HAP-1 (cell line): ENCODE measurements at regions not wholly inside any gene's neighbourhood (a gene's known extent, or its start where the extent isn't known, plus 50 kb on each side); places are given as distances from the start of the nearest gene placed in this dataset.

ENCODE experiments used
- DNase-seq, 2 experiments: peaks; one replicate each; pipeline ENCODE4 v3.0.0-alpha.2; 2016 to 2020; ENCODE audit warnings: low spot score in 2 of 2
- H3K27me3 ChIP-seq: fragments of 250-450 bp; sonication (Bioruptor Pico); 2 replicates; pipeline ENCODE4 v1.5.1; 2020; ENCODE audit warnings: low read depth, mild to moderate bottlenecking, moderate library complexity
- H3K36me3 ChIP-seq: fragments of 250-450 bp; sonication (Bioruptor Pico); replicated peaks from 2 replicates; pipeline ENCODE4 v1.5.1; 2020; ENCODE audit warnings: mild to moderate bottlenecking
- H3K4me1 ChIP-seq: fragments of 250-450 bp; sonication (Bioruptor Pico); 2 replicates; pipeline ENCODE4 v1.5.1; 2020; ENCODE audit warnings: mild to moderate bottlenecking
- H3K4me3 ChIP-seq: fragments of 250-450 bp; sonication (Bioruptor Pico); 2 replicates; pipeline ENCODE4 v1.5.1; 2020; ENCODE audit warnings: mild to moderate bottlenecking, moderate library complexity
- H3K9me3 ChIP-seq: fragments of 250-450 bp; sonication (Bioruptor Pico); 2 replicates; pipeline ENCODE4 v1.5.1; 2020; ENCODE audit warnings: mild to moderate bottlenecking, moderate library complexity
- in situ Hi-C: fragments of 300-500 bp; cut with MboI; formaldehyde crosslinking; loops from 3 replicates; pipeline ENCODE4 v1.14.3; 2020; ENCODE audit warnings: low sequenced_read_pairs, inconsistent platforms, mixed read lengths

- Histone ChIP-seq H3K4me1 (no peaks in the 10 kb centered on the region), H3K27me3 (no peaks in the 10 kb centered on the region), H3K4me3 (no peak overlapping the region), H3K9me3 (no peaks in the 10 kb centered on the region), H3K36me3 (no peaks in the 10 kb centered on the region)
- in situ Hi-C loops = no loop called here
- peak; percentile 12 to 54 for DNase-seq
Measured at GRCh38 chr17:52383493-52384100, 225.1 kb upstream of the CA10 start.

DNA sequence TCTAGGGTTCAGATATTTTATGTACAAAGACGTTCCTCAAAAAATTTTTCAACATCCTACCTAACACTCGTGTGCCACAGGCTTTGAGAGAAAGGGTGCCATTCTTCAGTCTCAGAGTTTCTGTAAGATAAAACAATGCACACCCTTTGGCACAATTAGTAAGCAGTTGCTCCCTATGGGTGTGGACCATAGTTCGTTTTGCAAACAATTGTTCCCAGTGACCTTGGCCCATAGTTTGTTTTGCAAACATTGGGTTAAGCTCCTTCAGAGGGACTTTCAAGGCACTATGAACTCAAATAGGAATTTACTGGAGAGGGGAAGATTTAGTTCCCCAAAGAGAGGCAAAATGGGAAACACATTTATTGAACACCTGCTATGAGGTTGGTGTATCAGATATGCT is 220.3 kb upstream of the CA10 start:
- H3K27me3 ChIP-seq = no peaks in the 10 kb centered on the region
- DNase-seq = no peak
- H3K9me3 ChIP-seq = no peaks in the 10 kb centered on the region; the same call in 1 of the 2 replicates
- in situ Hi-C loops = no loop called here
- no peak overlapping the region for H3K4me3 ChIP-seq
- H3K36me3 ChIP-seq = no peaks in the 10 kb centered on the region
- H3K4me1 ChIP-seq = no peaks in the 10 kb centered on the region

DNA sequence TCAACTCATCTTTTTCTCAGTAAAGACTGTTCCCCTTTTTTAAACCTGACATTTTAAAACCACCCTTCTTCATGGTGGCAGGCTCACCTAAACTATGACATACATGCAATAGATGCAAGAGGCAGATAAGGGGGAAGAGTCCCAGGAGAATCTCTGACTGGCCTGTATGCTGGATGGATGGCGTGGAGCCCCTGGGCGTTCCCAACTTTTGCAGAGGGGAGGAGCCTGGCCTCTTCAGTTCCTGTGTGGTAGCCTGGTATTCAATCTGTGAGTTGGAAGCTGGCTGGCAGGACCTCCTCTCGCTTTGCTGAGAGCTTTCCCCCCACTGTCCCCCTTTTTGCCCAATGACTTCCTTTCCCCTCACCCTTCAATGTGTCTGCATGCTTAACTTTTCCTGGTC is 217.6 kb upstream of the CA10 start:
- in situ Hi-C loops = no loop called here
- Histone ChIP-seq H3K27me3 (no peaks in the 10 kb centered on the region), H3K4me3 (no peak overlapping the region), H3K36me3 (no peaks in the 10 kb centered on the region), H3K4me1 (no peaks in the 10 kb centered on the region), H3K9me3 (no peaks in the 10 kb centered on the region; the same call in 1 of the 2 replicates)
- no peak for DNase-seq

DNA sequence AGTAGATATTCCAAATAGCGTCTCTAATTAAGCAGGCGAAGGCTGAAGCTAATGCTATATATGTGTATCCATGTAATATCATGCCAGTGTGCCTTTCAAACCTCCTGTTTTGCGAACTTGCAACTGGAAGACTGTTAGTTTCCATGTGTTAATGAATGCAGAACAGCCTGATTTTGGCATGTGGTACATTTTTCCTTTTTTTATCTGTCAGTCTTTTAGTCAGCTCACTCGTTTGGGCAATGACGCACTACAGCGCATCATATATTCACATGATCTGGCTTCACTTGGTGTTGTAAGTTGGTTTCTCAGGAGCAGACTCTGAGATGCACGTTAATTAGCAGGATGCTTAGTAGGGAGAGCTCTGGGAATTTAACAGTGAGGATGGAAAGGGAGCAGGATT is 210.4 kb upstream of the CA10 start:
- in situ Hi-C loops = no loop called here
- H3K9me3 ChIP-seq = no peaks in the 10 kb centered on the region; the same call in 1 of the 2 replicates
- H3K4me3 ChIP-seq = no peak overlapping the region
- H3K27me3 ChIP-seq = no peaks in the 10 kb centered on the region
- H3K36me3 ChIP-seq = no peaks in the 10 kb centered on the region
- H3K4me1 ChIP-seq = no peaks in the 10 kb centered on the region
- DNase-seq = no peak

GRCh38 chr17:52357854-52358253 is 199.3 kb upstream of the CA10 start:
- no peaks in the 10 kb centered on the region for H3K27me3 ChIP-seq
- DNase-seq = no peak
- no peaks in the 10 kb centered on the region for H3K9me3 ChIP-seq
- in situ Hi-C loops = no loop called here
- no peak overlapping the region for H3K4me3 ChIP-seq
- no peaks in the 10 kb centered on the region for H3K4me1 ChIP-seq
- no peaks in the 10 kb centered on the region for H3K36me3 ChIP-seq

DNA sequence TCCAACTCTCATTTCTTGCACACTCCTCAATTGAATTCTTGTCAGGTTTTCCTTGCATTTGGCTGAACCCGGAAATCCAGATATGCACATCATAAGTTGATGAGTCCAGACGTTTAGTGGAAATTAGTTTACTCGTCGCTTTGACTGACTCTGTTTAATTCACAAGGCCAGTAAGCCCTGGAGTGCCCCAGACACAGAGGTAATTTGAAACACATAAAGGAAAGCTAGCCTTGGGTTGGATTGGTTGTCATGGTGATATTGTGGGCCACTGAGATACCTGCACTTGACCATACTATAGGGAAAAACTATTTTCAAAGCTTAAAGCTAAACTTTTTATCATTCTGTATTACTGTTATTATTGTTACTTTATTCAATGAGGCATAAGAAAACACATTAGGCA is 178.3 kb upstream of the CA10 start:
- no peak overlapping the region for H3K4me3 ChIP-seq
- H3K9me3 ChIP-seq = no peaks in the 10 kb centered on the region
- in situ Hi-C loops = no loop called here
- H3K36me3 ChIP-seq = no peaks in the 10 kb centered on the region
- no peak for DNase-seq
- no peaks in the 10 kb centered on the region for H3K4me1 ChIP-seq
- H3K27me3 ChIP-seq = no peaks in the 10 kb centered on the region

DNA sequence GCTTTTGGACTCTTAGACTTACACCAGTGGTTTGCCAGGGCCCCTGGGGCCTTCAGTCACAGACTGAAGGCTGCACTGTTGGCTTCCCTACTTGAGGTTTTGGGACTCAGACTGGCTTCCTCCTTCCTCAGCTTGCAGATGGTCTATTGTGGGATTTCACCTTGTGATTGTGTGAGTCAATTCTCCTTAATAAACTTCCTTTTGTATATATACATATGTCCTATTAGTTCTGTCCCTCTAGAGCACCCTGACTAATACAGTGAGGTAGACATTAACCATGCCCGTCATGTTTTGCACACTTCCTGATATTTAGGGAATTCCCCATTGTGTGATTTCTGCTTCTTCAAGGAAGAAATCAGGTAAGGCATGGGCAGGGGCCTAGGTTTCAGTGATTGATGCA is 147.8 kb upstream of the CA10 start:
- DNase-seq = no peak
- Histone ChIP-seq H3K27me3 (no peaks in the 10 kb centered on the region), H3K4me1 (no peaks in the 10 kb centered on the region), H3K9me3 (no peaks in the 10 kb centered on the region), H3K36me3 (no peaks in the 10 kb centered on the region), H3K4me3 (no peak overlapping the region)
- in situ Hi-C loops = no loop called here

GRCh38 chr17:52298881-52299280 is 140.4 kb upstream of the CA10 start:
- no peaks in the 10 kb centered on the region for H3K9me3 ChIP-seq
- no peaks in the 10 kb centered on the region for H3K36me3 ChIP-seq
- no peak overlapping the region for H3K4me3 ChIP-seq
- DNase-seq = no peak
- no peaks in the 10 kb centered on the region for H3K4me1 ChIP-seq
- in situ Hi-C loops = no loop called here
- no peaks in the 10 kb centered on the region for H3K27me3 ChIP-seq

GRCh38 chr17:52297230-52298010 is 138.9 kb upstream of the CA10 start:
- Histone ChIP-seq H3K4me3 (no peak overlapping the region), H3K27me3 (no peaks in the 10 kb centered on the region), H3K4me1 (no peaks in the 10 kb centered on the region), H3K9me3 (no peaks in the 10 kb centered on the region), H3K36me3 (no peaks in the 10 kb centered on the region)
- in situ Hi-C loops = no loop called here
- DNase-seq = no peak

DNA sequence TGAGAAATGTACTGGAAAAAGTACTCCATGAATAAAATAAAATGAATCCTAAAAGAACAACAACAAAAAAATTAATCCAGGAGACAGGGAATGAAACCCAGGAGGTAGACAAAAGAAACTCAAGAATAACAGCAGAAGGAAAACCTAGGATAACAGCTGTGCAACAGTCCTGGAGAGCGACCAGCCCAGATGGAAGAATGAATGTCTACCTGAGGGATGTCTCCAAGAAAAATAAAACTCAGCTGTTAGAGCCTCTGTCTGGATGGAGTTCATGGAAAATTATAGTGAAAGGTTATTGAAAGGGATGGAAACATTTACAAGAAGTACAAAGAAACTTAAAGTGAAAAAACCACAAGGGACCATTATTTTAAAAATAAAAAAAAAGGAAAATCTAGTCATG is 135.8 kb upstream of the CA10 start:
- Histone ChIP-seq H3K9me3 (no peaks in the 10 kb centered on the region), H3K27me3 (no peaks in the 10 kb centered on the region), H3K4me3 (no peak overlapping the region), H3K36me3 (no peaks in the 10 kb centered on the region), H3K4me1 (no peaks in the 10 kb centered on the region)
- no peak for DNase-seq
- in situ Hi-C loops = no loop called here

DNA sequence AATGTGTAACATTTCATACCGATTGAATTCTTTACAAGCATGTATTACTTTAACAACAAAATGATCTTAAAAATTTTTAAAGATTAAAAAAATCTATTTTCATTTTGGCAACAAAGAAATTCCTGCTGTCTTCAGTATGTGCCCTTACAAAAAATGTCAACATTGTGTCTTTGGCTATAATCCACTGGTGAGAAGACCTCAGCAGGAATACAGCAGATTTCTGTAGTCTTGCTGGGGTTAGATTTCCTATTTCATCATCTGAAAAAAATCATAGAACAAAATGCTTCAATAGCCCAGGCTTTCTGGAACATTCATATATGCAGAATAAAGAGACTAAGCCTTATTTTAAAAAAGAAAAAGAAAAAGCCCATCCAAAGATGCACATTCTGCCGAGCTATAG is 129.1 kb upstream of the CA10 start:
- H3K4me1 ChIP-seq = no peaks in the 10 kb centered on the region
- H3K4me3 ChIP-seq = no peak overlapping the region
- no peaks in the 10 kb centered on the region for H3K9me3 ChIP-seq
- no peaks in the 10 kb centered on the region for H3K27me3 ChIP-seq
- H3K36me3 ChIP-seq = no peaks in the 10 kb centered on the region
- in situ Hi-C loops = no loop called here
- no peak for DNase-seq

DNA sequence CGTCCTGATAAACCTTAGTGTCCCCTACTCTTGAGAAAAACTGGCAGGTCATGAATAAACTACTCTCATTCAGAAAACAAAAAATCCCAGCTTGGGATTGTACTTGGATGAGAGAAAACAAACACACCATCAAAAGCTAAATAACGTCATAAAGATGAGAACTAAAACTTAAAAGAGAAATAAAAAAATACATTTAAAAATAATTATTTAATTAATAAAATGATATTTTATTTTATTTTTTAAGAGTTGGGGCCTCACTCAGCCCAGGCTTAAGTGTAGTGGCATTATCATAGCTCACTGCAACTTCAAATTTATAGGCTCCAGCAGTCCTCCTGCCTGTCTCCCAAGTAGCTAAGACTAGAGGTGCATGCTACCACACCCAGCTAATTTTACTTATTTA is 125.4 kb upstream of the CA10 start:
- Histone ChIP-seq H3K36me3 (no peaks in the 10 kb centered on the region), H3K9me3 (no peaks in the 10 kb centered on the region), H3K4me3 (no peak overlapping the region), H3K4me1 (no peaks in the 10 kb centered on the region), H3K27me3 (no peaks in the 10 kb centered on the region)
- in situ Hi-C loops = no loop called here
- DNase-seq = no peak

GRCh38 chr17:52276381-52277008 is 118.0 kb upstream of the CA10 start:
- Histone ChIP-seq H3K9me3 (no peaks in the 10 kb centered on the region), H3K4me1 (no peaks in the 10 kb centered on the region), H3K4me3 (no peak overlapping the region)

GRCh38 chr17:52271781-52272180 is 113.3 kb upstream of the CA10 start:
- no peaks in the 10 kb centered on the region for H3K9me3 ChIP-seq
- in situ Hi-C loops = no loop called here
- H3K4me3 ChIP-seq = no peak overlapping the region
- no peak for DNase-seq
- no peaks in the 10 kb centered on the region for H3K27me3 ChIP-seq
- no peaks in the 10 kb centered on the region for H3K4me1 ChIP-seq
- no peaks in the 10 kb centered on the region for H3K36me3 ChIP-seq

More at GRCh38 chr17:52276381-52277008, 118.0 kb upstream of the CA10 start:
- in situ Hi-C loops = no loop called here
- DNase-seq = no peak
- Histone ChIP-seq H3K36me3 (no peaks in the 10 kb centered on the region), H3K27me3 (no peaks in the 10 kb centered on the region)
